Astrocyte (in vitro differentiated cells and primary cell): ENCODE measurements at regions not wholly inside any gene's neighbourhood (a gene's known extent, or its start where the extent isn't known, plus 50 kb on each side); places are given as distances from the start of the nearest gene placed in this dataset.
A peak's percentile ranks its signal among the peaks of the same experiment; 100 is the strongest.

ENCODE experiments used
- DNase-seq: peaks from one replicate; pipeline ENCODE4 v3.0.0-alpha.2; 2010; ENCODE audit warnings: low read depth
- FAIRE-seq: peaks from 2 replicates; lab custom pipeline; 2011; peaks lifted over from hg19 to GRCh38; lab: Jason Lieb, UNC
- H2AFZ ChIP-seq: 2 replicates; pipeline ENCODE4 v1.6.0; 2012; ENCODE audit warnings: low read depth, low read length, inconsistent platforms
- H3K27ac ChIP-seq: 2 replicates; pipeline ENCODE4 v1.5.1; 2011; ENCODE audit warnings: low read depth, low read length, inconsistent platforms
- H3K27me3 ChIP-seq: 2 replicates; pipeline ENCODE4 v1.6.0; 2011; ENCODE audit warnings: low read length, inconsistent platforms; ENCODE audit not compliant: insufficient read depth
- H3K36me3 ChIP-seq: 2 replicates; pipeline ENCODE4 v1.5.1; 2011; ENCODE audit warnings: low read length, inconsistent platforms; ENCODE audit not compliant: insufficient read depth
- H3K4me1 ChIP-seq: 2 replicates; pipeline ENCODE4 v1.5.1; 2011; ENCODE audit warnings: low read length, inconsistent platforms; ENCODE audit not compliant: insufficient read depth
- H3K4me2 ChIP-seq: 2 replicates; pipeline ENCODE4 v1.6.0; 2012; ENCODE audit warnings: low read length, inconsistent platforms
- H3K4me3 ChIP-seq: 2 replicates; pipeline ENCODE4 v1.5.1; 2011; ENCODE audit warnings: low read depth, mild to moderate bottlenecking, low read length, inconsistent platforms; ENCODE audit not compliant: insufficient read depth
- H3K79me2 ChIP-seq: 2 replicates; pipeline ENCODE4 v1.6.0; 2012; ENCODE audit warnings: mild to moderate bottlenecking, low read length, inconsistent platforms; ENCODE audit not compliant: insufficient read depth
- H3K9ac ChIP-seq: 2 replicates; pipeline ENCODE4 v1.6.0; 2012; ENCODE audit warnings: mild to moderate bottlenecking, low read length, inconsistent platforms
- H3K9me3 ChIP-seq: 2 replicates; pipeline ENCODE4 v1.5.1; 2012; ENCODE audit warnings: low read depth, mild to moderate bottlenecking, low read length, inconsistent platforms; ENCODE audit not compliant: insufficient read depth
- H4K20me1 ChIP-seq: 2 replicates; pipeline ENCODE4 v1.6.0; 2012; ENCODE audit warnings: low read length, inconsistent platforms; ENCODE audit not compliant: insufficient read depth
- H3K27ac Mint-ChIP-seq: one replicate; pipeline ENCODE4 v1.8.0; 2021; ENCODE audit warnings: mild to moderate bottlenecking, mixed read lengths; ENCODE audit not compliant: unreplicated experiment
- H3K27me3 Mint-ChIP-seq: one replicate; pipeline ENCODE4 v1.8.0; 2021; ENCODE audit warnings: low read depth, mixed read lengths; ENCODE audit not compliant: unreplicated experiment
- H3K36me3 Mint-ChIP-seq: one replicate; pipeline ENCODE4 v1.8.0; 2021; ENCODE audit warnings: low read depth, mixed read lengths; ENCODE audit not compliant: unreplicated experiment
- H3K4me1 Mint-ChIP-seq: one replicate; pipeline ENCODE4 v1.8.0; 2021; ENCODE audit warnings: low read depth, mixed read lengths; ENCODE audit not compliant: unreplicated experiment
- H3K4me3 Mint-ChIP-seq: one replicate; pipeline ENCODE4 v1.8.0; 2021; ENCODE audit warnings: mild to moderate bottlenecking, moderate library complexity, mixed read lengths; ENCODE audit not compliant: unreplicated experiment
- H3K9me3 Mint-ChIP-seq: one replicate; pipeline ENCODE4 v1.8.0; 2021; ENCODE audit warnings: mild to moderate bottlenecking, mixed read lengths; ENCODE audit not compliant: unreplicated experiment
- CTCF ChIP-seq: IDR thresholded peaks from 2 replicates; pipeline ENCODE4 v1.5.1; 2011; ENCODE audit warnings: low read depth, mild to moderate bottlenecking, inconsistent platforms, low read length, moderate library complexity; ENCODE audit not compliant: insufficient read depth
- EZH2 ChIP-seq: IDR thresholded peaks from 2 replicates; pipeline ENCODE4 v1.6.1; 2012; ENCODE audit warnings: mild to moderate bottlenecking, low read length, inconsistent platforms; ENCODE audit not compliant: insufficient read depth

DNA sequence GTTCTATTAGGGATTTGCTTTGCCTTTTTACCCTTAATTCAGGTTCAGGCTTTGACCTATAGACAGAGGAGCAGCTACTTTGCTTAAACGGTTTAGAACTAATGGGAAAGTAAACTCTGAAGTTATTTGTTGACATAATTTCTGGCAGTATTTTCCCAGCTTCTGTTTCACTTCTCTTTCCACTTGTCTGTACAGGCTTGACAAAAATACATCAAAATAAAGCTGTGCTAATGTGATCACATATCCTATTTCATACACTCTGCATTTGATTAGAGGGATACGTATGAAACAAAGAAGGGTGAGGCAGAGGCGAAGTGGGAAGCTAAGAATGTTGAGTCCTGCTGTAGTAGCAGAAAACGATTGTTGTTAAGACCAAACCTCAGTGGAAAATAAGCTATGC is 389.1 kb upstream of the RARB start:
- TF ChIP-seq EZH2 (no peak), CTCF (no peak)

DNA sequence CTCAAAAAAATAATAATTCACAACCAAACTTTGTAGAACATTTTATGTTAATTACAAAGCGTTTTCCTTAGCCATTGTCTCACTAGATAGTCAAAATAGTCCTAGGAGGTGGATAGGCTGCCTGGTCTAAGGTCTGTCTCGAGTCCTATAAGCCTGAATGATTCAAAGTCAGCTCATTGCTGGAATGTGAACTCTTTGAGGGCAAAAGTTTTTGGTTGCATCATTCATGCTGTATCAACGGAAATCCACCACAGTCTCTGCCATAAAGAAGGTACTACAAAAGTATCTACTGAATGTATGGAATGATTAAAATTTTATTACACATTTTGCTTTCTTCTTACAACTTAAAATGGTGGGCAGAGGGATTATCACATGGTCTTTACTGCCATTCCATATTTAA is 387.3 kb upstream of the RARB start:
- H3K4me3 Mint-ChIP-seq, result no peak overlapping the region
- Histone ChIP-seq H3K9ac (no peak overlapping the region), H3K27ac (no peak overlapping the region), H3K36me3 (no peaks in the 10 kb centered on the region), H3K9me3 (no peaks in the 10 kb centered on the region), H3K4me1 (peaks cover 25% of the 10 kb centered on the region), H3K4me3 (no peak overlapping the region), H2AFZ (no peak overlapping the region), H3K79me2 (no peaks in the 10 kb centered on the region), H4K20me1 (no peaks in the 10 kb centered on the region), H3K4me2 (no peak overlapping the region), H3K27me3 (no peaks in the 10 kb centered on the region)
- no peaks in the 10 kb centered on the region for H3K27me3 Mint-ChIP-seq
- H3K36me3 Mint-ChIP-seq, result no peaks in the 10 kb centered on the region
- FAIRE-seq, result no peak
- H3K9me3 Mint-ChIP-seq, result no peaks in the 10 kb centered on the region
- no peak overlapping the region for H3K27ac Mint-ChIP-seq
- peaks cover 8% of the 10 kb centered on the region for H3K4me1 Mint-ChIP-seq
- DNase-seq, result peak; percentile 31
- TF ChIP-seq CTCF, result no peak
- TF ChIP-seq EZH2, result no peak

More for the DNA sequence above, 389.1 kb upstream of the RARB start:
- H3K4me2 ChIP-seq, result peak overlapping the region; percentile 44
- H3K9ac ChIP-seq, result no peak overlapping the region
- no peak overlapping the region for H3K4me3 ChIP-seq
- H3K36me3 Mint-ChIP-seq, result no peaks in the 10 kb centered on the region
- H4K20me1 ChIP-seq, result no peaks in the 10 kb centered on the region
- DNase-seq (no peak), FAIRE-seq (no peak)
- H2AFZ ChIP-seq, result no peak overlapping the region
- no peaks in the 10 kb centered on the region for H3K27me3 ChIP-seq
- H3K79me2 ChIP-seq, result no peaks in the 10 kb centered on the region
- no peak overlapping the region for H3K27ac ChIP-seq
- peaks cover 25% of the 10 kb centered on the region for H3K4me1 ChIP-seq
- no peak overlapping the region for H3K27ac Mint-ChIP-seq
- H3K9me3 ChIP-seq, result no peaks in the 10 kb centered on the region
- H3K36me3 ChIP-seq, result no peaks in the 10 kb centered on the region
- H3K4me3 Mint-ChIP-seq, result no peak overlapping the region
- H3K27me3 Mint-ChIP-seq, result no peaks in the 10 kb centered on the region
- H3K9me3 Mint-ChIP-seq, result no peaks in the 10 kb centered on the region
- H3K4me1 Mint-ChIP-seq, result no peaks in the 10 kb centered on the region

GRCh38 chr3:25041871-25042584 is 386.0 kb upstream of the RARB start:
- Mint-ChIP-seq H3K9me3 (no peaks in the 10 kb centered on the region), H3K36me3 (no peaks in the 10 kb centered on the region), H3K27me3 (no peaks in the 10 kb centered on the region), H3K4me1 (peaks cover 8% of the 10 kb centered on the region), H3K27ac (no peak overlapping the region), H3K4me3 (no peak overlapping the region)
- Histone ChIP-seq H3K4me2 (no peak overlapping the region), H3K27me3 (no peaks in the 10 kb centered on the region), H3K9me3 (no peaks in the 10 kb centered on the region), H3K4me1 (peaks cover 18% of the 10 kb centered on the region), H3K27ac (no peak overlapping the region), H2AFZ (no peak overlapping the region), H4K20me1 (no peaks in the 10 kb centered on the region), H3K9ac (no peak overlapping the region), H3K36me3 (no peaks in the 10 kb centered on the region), H3K4me3 (no peak overlapping the region), H3K79me2 (no peaks in the 10 kb centered on the region)
- FAIRE-seq, result no peak
- TF ChIP-seq EZH2 (no peak), CTCF (no peak)
- DNase-seq, result no peak
